Posterior vena cava (tissue), 2 donors: ENCODE measurements at regions not wholly inside any gene's neighbourhood (a gene's known extent, or its start where the extent isn't known, plus 50 kb on each side); places are given as distances from the start of the nearest gene placed in this dataset.

Source experiments
- DNase-seq: peaks from one replicate; pipeline ENCODE4 v3.0.0-alpha.2; 2020; ENCODE audit warnings: low spot score
- intact Hi-C, 2 donors: fragments of 100-400 bp; cut with DNase I; formaldehyde crosslinking; loops; one replicate each; pipeline versions ENCODE4 v1.14.1 to v1.14.2; 2022 to 2023
- donor health status: DM: yes; HTN: yes; CAD: no.
- donor health status: DM: yes; HTN: yes; CAD: no.

DNA sequence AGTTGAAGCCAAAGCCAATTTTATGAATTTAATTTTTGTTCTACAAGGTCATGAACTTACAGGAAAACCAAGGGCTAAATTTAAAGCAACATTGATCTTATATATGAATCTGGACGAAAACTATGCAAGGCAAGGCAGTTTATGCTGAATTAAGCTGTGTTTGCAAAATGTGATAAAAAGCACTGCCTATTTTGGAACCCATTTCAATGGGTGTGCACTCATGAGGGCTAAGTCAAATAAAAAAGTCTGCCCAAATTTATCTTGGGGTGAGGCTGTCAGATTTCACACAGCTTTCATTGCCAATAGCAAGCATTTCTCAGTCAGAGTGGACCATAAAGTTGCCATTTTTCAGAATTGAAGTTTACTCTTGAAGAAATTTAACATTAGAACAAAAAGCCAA is 199.9 kb downstream of the LURAP1L start:
- DNase-seq, result no peak
- intact Hi-C loops, result no loop called here

DNA sequence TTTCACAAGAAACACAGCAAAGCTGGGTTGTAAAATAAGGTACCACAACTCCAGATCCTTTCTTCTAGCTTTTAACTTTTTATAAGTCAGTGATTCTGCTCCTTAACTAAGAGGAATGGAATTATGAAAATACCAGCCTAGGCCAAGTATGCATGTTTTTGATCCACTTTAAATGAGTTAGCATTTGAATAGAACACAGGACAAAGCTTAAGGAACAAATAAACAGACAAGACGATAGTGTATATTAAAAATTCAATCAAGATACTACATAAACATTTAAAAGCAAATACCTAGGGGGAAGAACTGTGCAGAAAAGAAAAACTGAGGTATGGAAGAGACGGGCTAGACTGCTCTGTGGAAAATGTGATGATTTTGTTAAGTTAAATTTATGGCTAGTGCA is 200.7 kb downstream of the LURAP1L start:
- no peak for DNase-seq
- intact Hi-C loops, result no loop called here

DNA sequence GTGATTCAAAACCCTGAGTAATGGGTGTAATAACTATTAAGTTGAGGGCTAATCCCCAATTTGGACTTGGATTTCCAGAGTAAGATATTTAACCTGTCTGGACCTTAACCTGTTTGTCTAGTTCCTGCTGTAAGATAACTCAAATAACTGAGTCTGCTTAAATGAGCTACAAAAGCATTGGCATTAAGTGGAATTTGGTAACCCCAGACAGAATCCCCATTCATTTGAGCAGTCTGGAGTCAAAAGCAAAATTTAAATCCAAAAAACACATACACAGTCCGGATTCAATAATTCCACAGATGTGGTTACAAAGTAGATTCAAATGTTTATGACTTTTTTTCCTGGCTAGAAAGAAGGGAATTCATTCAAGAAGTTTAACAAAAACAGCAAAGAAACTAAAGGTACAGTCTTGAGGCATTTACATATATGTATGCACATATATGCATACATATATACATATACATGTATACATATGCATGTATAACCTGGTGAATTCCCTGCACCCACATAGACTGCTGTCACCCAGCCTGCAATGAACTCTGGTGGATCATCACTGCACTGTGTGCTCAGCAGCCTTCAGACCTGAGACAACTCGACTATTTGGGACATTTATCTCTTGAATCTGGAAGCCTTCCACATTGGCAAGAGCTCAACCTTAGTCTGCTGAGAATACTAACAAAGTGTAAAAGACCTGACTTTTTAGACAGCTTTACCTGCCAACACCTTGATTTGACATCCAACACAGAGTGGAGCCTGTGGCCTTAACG is 205.4 kb downstream of the LURAP1L start:
- DNase-seq, result no peak
- intact Hi-C loops, result no loop called here

DNA sequence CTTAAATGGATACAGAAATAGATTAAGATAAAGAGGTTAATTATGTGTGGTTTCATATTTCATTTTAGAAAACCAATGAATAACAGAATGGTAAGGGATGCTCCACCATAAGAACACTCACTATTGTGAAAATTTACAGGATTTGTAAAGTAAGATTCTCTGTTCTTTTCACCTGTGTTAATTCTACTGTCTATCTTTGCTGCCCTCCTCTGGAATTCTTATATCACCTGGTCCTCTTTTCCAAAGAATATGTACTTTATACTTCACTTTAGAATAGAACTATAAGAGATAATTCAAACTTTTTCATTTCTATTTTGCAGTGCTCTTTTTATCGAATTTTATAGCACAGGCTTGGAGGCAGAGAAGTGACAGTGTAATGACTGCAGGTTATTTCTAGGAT is 213.4 kb downstream of the LURAP1L start:
- intact Hi-C loops, result no loop called here
- no peak for DNase-seq

DNA sequence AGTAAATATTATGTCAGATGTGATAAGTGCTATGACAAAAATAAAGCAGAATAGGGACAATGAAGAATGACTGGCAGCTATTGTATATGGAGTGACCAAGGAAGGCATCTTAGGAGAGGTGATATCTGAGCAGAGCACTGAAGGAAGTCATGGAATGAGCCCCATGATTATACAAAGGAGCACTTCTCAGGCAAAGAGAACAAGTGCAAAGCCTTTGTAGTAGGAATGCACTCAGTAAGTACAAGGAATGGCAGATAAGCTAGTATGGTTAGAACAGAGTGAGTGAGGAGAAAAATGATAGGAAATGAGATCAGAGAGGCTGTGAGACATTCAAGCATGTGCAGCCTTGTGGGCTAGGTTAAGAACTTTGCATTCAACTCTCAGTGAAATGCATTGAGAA is 214.8 kb downstream of the LURAP1L start:
- intact Hi-C loops, result no loop called here
- no peak for DNase-seq

DNA sequence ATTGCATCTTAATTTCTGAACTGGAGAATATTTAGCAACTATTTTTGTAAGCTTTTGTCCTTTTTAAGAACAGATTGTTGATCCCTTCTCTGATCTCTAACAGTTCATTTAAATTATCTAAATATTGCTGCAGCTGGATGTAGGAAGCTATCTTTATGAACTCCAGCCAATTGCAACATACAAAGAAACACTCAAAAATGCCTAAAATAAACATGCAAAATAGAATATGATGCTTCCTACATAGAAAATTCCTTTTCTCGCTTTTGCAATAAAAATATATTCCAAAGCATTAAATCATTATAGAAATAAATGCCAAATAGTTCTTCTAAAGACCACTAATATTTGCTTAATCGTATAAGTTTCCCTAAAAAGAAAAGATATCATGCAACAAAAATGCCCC is 218.6 kb downstream of the LURAP1L start:
- intact Hi-C loops, result no loop called here
- no peak for DNase-seq

DNA sequence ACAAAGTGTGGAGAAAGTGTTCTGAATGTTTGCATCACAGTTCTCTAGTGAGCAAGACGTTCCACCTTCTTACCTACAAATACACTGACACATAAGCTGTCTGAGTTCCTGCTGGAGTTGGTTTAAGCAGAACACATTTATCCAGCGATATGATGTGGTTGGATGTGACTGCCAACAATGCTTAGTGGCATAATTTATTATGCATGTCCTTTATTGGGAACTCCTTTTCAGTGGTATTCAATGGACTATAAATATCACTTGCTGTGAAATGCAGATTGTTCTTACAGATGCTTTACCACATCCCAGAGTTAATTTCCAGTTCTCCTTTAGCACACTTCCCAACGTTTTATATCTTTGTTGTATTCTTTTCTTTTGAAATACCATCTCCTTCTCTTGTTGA is 222.2 kb downstream of the LURAP1L start:
- intact Hi-C loops, result no loop called here
- no peak for DNase-seq

DNA sequence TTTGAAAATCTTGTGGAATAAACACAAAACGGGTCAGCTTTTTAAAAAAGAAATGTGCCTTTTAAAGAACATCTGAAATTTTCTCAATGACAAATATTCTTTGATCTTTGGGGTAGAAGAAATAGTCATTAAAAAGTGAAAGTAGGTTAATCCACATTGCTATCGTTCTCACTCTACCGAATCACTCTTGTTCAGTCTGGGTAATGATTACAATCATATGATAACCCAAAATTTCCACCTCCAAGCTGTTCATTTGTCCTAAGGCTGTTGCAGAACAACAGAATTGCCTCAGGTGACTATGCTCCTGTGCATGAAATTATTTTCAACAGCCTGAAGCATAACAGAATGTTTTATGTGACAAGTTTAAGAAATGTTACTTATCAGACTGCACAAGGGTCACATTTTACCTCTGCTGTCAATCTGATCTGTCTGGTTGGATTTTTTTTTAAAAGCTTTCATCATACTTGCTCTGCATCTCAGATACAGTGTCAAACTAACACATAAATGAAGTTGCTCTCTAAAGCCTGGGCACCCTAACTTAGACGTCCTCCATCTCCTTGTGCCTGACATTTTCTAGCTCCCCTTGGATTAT is 227.3 kb downstream of the LURAP1L start:
- DNase-seq, result no peak
- intact Hi-C loops, result no loop called here

DNA sequence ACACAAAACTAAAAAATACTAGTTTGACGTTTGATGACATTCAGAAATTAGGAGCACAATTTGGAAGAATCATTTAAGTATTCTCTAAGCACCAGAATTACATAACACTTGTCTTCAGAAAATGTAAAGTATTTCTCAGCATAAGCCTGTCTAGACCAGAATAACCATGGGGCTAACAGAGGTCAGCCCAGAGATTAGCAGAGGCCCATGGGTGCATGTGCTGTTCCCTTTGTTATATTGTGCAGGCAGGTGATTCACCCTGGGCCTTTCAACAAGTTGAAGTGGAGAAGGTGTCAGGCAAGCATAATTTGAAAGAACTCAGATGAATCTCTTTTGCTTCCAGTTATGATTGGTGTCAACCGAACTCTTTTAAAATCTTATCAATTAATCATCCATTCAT is 227.9 kb downstream of the LURAP1L start:
- no peak for DNase-seq
- intact Hi-C loops, result no loop called here

DNA sequence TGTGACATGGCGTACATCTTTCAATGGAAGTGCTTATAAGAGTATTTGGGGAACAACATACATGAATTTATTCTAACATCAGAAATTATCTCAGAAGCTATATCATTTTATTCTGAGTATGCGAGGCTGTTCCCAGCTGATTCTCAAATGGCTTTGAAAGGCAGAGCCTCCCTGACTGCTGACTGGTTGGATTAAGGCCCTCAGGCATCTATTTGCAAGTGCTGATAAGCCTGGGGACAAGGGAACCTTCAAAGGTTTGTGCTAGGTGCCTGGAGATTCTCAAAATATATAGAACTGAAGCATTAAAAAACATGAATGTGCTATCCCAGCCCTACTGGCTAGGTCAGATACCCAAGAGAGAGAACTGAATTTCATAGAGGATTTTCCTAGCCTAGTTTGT is 235.1 kb downstream of the LURAP1L start:
- intact Hi-C loops, result no loop called here
- DNase-seq, result no peak

DNA sequence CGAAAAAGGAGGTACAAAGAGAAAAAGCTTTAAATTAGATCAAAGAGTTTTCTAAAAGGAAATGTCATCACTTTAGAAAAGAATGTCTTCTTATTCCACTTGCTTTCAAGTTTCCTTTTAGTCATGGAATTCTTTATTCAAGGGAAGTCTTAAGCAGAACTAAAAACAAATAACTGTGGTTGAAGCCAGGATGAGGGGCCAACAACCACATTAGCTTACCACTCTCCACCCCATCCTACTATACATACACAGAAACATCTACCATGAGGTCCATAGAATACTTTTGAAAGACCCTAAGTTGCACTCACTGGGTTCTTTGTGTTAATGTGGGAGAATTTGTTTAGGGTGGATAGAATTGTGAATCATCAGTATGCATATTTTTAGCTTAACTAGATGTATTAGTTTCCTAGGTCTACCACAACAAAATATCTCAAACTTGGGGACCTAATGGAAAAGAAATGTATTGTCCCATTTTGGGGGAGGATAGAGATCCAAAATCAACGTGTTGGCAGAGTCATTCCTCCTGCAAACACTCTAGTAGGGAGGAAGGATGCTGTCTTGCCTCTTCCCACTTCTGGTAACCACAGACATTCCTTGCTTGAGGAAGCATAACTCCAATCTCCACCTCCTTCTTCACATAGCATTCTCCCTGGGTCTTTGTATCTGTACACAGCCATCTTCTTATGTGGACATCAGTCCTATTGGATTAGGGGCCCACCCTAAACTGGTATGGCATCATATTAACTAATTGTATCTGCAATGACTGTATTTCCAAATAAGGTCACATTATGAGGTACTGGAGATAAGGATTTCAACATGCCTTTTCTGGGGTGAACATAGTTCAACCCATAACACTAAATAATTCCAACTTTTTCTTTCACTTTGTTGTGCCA is 239.4 kb downstream of the LURAP1L start:
- no peak for DNase-seq
- intact Hi-C loops, result no loop called here

DNA sequence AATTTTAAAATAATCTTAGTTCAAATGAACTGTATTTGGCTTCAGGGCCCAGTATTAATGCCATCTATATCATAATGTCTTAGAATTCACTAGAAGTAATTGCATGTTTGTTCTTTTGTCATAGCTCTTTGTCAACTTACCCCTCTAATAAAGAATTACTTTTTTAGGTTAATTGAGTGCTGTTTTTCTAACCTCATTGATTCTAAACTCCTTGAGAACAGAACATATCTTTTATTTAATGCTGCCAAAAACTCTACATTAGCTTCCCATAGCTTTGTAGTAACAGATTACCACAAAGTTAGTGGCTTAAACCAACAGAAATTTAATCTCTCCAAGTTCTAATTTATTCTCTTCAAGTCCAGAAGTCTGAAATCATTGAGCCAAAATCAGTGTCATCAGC is 242.4 kb downstream of the LURAP1L start:
- intact Hi-C loops, result no loop called here
- no peak for DNase-seq

DNA sequence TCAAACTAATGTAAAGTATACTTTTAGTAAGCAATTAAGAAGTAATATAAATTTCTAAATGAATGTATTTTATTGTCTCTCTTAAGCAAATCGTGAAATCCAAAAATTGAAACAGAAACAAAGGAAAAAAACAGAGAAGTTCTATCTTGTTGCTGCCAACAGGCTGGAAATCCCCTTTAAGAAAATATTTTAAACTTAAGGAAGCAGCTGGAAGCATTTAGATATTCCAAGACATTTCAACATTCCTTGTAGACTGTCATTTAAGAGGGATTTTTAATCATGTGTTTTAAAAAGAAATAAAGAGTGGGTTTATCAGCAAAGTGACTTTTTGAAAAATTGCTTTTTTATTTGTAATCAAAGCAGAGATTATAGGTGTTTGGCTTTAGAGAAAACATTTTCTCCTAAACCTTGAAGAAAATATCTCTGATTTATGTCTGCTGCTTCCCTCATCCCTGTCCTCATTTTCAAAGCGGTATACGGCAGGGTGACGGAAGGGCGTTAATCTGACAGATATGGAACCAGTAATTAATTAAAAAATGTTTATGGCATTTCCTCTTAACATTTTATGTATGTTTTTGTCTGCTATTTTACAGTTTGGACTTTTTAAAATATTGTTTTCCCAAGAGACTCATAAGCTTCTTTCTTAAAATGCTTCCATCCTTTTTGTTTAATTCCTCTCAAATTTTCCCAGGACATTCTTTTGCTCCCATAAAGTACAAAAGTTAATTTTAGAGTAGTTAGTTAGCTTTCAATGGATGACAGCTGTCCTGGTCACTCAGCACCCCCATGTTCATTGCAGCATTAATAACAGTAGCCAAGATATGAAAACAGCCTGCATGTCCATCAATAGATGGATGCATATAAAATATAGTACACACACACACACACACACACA is 245.6 kb downstream of the LURAP1L start:
- intact Hi-C loops, result no loop called here
- DNase-seq, result no peak

DNA sequence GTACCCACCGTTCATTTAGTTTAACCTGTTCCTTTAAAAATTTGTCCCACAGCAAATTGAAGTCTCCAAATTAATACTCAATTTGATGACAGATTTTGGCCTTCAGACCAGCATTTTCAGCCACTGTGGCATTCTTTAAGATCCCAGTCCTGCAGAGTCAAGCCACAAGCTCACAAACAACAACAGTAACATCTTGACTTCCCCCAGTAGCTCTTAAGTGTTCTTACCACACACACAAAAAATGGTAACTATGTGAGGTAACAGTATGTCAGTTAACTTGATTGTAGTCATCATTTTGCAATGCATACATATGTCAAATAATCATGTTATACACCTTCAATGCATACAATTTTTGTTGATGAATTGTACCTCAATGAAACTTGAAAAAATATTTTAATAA is 247.9 kb downstream of the LURAP1L start:
- intact Hi-C loops, result no loop called here
- DNase-seq, result no peak

DNA sequence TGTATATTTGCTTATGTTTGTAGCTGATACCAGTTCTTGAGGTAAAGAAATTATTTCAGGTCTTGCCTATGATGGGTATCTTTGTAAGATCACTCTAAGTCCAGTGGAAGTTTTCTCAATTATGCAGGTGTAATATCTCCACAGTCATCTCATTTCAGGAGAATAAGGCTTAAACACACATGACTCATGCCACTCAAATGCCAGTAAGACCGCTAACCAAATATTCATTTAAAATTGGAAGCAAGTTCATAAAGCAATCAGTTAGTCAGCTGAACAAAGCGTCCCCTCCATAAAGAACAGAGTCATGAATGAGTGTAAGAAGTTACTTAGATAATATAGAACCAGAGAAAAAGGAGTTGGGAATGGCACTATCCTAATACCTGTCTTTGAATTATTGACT is 248.7 kb downstream of the LURAP1L start:
- intact Hi-C loops, result no loop called here

DNA sequence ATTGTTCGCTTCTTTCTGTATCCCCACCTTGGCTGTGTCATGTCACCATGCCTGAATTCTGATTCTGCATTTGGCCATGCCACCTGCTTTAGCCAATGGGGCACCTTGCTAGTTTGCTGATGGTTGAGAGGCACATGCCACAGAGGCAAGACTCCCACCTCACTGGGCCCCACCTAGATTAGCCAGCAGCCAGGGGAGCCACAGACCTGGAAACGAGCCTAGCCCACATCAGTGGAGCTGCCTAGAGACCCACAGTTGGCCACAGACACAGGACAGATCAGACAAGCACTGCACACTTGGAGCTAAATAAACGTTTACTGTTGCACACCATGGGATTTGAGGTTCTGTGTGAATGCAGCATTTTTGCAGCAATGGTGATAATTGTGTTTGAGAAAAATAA is 252.1 kb downstream of the LURAP1L start:
- no peak for DNase-seq
- intact Hi-C loops, result no loop called here

More for the DNA sequence above, 248.7 kb downstream of the LURAP1L start:
- no peak for DNase-seq

DNA sequence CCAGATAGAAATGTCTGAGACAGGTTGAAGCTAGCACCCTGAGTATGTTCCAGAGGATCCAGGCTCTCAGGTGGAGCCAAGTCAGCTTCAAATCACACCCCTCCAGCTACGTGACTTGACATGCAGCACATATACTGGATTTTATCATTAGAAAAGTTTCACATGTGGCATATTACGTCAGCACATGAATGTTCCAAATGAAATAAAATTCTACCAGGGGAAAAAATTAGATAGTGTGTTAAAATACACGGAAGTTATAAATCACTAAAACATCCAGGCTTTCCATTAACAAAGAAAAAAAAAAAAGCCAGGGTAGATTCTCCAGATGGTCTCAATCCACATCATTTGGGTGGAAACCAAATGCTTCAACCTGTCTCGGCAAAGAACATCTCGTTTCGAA is 251.6 kb downstream of the MPDZ start:
- DNase-seq, result no peak
- intact Hi-C loops, result no loop called here

DNA sequence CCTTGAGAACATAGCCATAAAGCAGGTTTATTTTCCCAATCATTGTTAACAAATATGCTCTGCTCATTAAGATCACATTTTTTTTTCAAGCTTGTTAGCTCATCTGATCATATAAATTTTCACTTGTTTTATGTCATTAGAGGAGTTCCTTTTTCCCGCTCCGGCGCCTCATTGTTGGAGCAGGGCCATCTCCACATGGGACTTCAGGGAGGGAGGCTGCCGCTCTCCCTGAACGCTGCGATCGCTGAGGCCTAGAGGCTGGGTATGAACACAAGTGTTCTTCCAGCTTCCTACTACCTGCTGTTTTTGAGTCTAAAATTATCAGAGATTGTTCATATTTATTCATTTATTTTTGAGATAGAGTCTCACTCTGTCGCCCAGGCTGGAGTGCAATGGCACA is 246.9 kb downstream of the MPDZ start:
- no peak for DNase-seq
- intact Hi-C loops, result loop anchor here in 1 of 2 donors (10.0 kb wide), 1 partner anchor 1402 kb away; no protein-coding TSS in a partner anchor

DNA sequence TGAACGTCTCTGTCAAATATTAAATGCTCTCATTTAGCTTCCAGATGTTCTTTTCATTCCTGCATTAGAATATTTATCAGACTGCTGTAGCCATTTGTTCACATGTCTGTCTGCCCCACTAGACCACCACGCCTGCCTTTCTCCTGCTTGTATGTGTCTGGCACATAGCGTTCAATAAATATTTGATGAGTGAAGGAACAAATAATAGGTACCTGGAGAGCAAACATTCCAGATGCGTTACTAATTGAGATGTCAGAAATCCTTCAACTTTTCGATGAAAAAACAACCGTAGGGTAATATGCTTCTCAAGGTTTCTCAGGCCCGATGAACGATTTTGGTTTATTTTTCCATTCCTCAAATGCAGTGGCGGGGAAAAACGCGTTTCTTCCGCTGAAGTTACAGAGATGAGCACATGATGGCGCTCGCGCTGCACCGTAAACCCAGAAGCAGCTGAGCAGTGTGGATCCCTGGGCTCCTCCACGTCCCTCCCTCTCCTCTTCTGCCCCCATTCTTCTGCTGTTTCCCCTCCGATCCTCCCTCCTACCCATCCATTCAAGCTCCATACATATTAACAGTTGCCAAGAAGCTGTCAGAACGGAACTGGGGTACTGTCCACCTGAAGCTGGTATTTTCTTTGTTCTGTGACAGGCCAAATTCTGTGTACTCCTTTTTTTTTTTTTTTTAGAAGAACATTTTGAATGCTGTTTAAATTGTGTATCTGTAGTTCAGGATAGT is 245.4 kb downstream of the MPDZ start:
- peak; percentile 86 for DNase-seq
- intact Hi-C loops, result loop anchor here in 1 of 2 donors (10.0 kb wide), 1 partner anchor 1401 kb away; no protein-coding TSS in a partner anchor
